GM12878 (cell line): ENCODE measurements at regions not wholly inside any gene's neighbourhood (a gene's known extent, or its start where the extent isn't known, plus 50 kb on each side); places are given as distances from the start of the nearest gene placed in this dataset.

Experiments used
- ATAC-seq: fragments of 200-7000 bp; cut with Tn5 transposase; 3 replicates; pipeline ENCODE4 v1.9.1; 2020; ENCODE audit warnings: mild to moderate bottlenecking, moderate library complexity
- BruUV-seq: library from RNA; stranded (reverse); fragments of 400-500 nt; replicated peaks from 2 replicates; lab custom pipeline; 2021; lab: Mats Ljungman, UMichigan
- CTCF ChIA-PET: fragments of 300-600 bp; sonication (Branson Sonifier 250); formaldehyde crosslinking; extraction: SDS; loops from one replicate; lab custom pipeline; 2021; ENCODE audit warnings: inconsistent platforms; lab: Yijun Ruan, JAX
- POLR2A ChIA-PET: fragments of 350-600 bp; formaldehyde crosslinking; extraction: SDS; loops from one replicate; lab custom pipeline; 2021; ENCODE audit warnings: inconsistent platforms; lab: Charles Lee
- RAD21 ChIA-PET: fragments of 300-600 bp; sonication (Branson Sonifier 250); formaldehyde crosslinking; loops from one replicate; lab custom pipeline; 2023; ENCODE audit warnings: antibody characterized with exemption; ENCODE audit not compliant: unreplicated experiment; lab: Charles Lee
- SMC1A ChIA-PET: fragments of 300-600 bp; sonication (Branson Sonifier 250); formaldehyde crosslinking; loops from one replicate; lab custom pipeline; 2023; ENCODE audit not compliant: unreplicated experiment, uncharacterized antibody; lab: Charles Lee
- DNase-seq: peaks from one replicate; pipeline ENCODE4 v3.0.0-alpha.2; 2011; ENCODE audit warnings: low read depth, low spot score
- FAIRE-seq: peaks from 3 replicates; lab custom pipeline; 2011; peaks lifted over from hg19 to GRCh38; lab: Jason Lieb, UNC
- H2AFZ ChIP-seq: 2 replicates; pipeline ENCODE4 v1.6.0; 2011; ENCODE audit warnings: low read depth, low read length, control low read depth; ENCODE audit not compliant: control insufficient read depth
- H3K27ac ChIP-seq: 2 replicates; pipeline ENCODE4 v1.5.1; 2011; ENCODE audit warnings: control low read depth; ENCODE audit not compliant: control insufficient read depth, insufficient read depth
- H3K27me3 ChIP-seq, 2 experiments: replicated peaks in 1 of 2; 2 replicates each; pipeline versions ENCODE4 v1.6.0 to v1.6.1; 2011; ENCODE audit warnings: low read length in 1 of 2; ENCODE audit not compliant: control insufficient read depth in 2 of 2, insufficient read depth in 2 of 2
- H3K36me3 ChIP-seq, 2 experiments: 2 replicates each; pipeline ENCODE4 v1.5.1; 2011; ENCODE audit warnings: low read length in 1 of 2; ENCODE audit not compliant: control insufficient read depth in 2 of 2, insufficient read depth in 2 of 2
- H3K4me1 ChIP-seq: 2 replicates; pipeline ENCODE4 v1.6.1; 2011; ENCODE audit warnings: mild to moderate bottlenecking, low read length, moderate library complexity, mixed read lengths; ENCODE audit not compliant: control insufficient read depth, insufficient read depth
- H3K4me2 ChIP-seq: 2 replicates; pipeline ENCODE4 v1.6.0; 2011; ENCODE audit warnings: control low read depth; ENCODE audit not compliant: control insufficient read depth, insufficient read depth
- H3K4me3 ChIP-seq: fragments of 200-600 bp; sonication (generic); 2 replicates; pipeline ENCODE4 v1.5.1; 2016
- H3K79me2 ChIP-seq: 2 replicates; pipeline ENCODE4 v1.6.0; 2011; ENCODE audit warnings: low read length; ENCODE audit not compliant: control insufficient read depth, insufficient read depth
- H3K9ac ChIP-seq: 2 replicates; pipeline ENCODE4 v1.8.0; 2011; ENCODE audit warnings: low read length, control low read depth, mixed read lengths; ENCODE audit not compliant: control insufficient read depth, insufficient read depth
- H3K9me3 ChIP-seq: replicated peaks from 3 replicates; pipeline ENCODE4 v1.5.1; 2011; ENCODE audit warnings: mild to moderate bottlenecking, low read length; ENCODE audit not compliant: control insufficient read depth, insufficient read depth
- H4K20me1 ChIP-seq: 2 replicates; pipeline ENCODE4 v1.6.0; 2011; ENCODE audit not compliant: control insufficient read depth, insufficient read depth
- BACH1 ChIP-seq: fragments of 450-650 bp; IDR thresholded peaks from 2 replicates; pipeline ENCODE4 v1.6.1; 2017; ENCODE audit warnings: mild to moderate bottlenecking, borderline replicate concordance
- CBX5 ChIP-seq: sonication (generic); IDR thresholded peaks from 2 replicates; pipeline ENCODE4 v1.6.1; 2016; ENCODE audit warnings: low read depth, moderate library complexity, mild to moderate bottlenecking, inconsistent platforms
- CREB1 ChIP-seq: IDR thresholded peaks from 2 replicates; pipeline ENCODE4 v1.6.1; 2012; ENCODE audit warnings: low read depth, mild to moderate bottlenecking, inconsistent platforms
- CUX1 ChIP-seq: IDR thresholded peaks from 2 replicates; pipeline ENCODE4 v1.6.1; 2012; ENCODE audit warnings: improper control_type of control experiment, low read depth, low read length; ENCODE audit not compliant: insufficient replicate concordance
- DPF2 ChIP-seq: fragments of 450-650 bp; IDR thresholded peaks from 2 replicates; pipeline ENCODE4 v1.6.1; 2017; ENCODE audit warnings: mild to moderate bottlenecking
- STAT1 ChIP-seq: fragments of 450-650 bp; conservative IDR thresholded peaks from 2 replicates; pipeline ENCODE4 v1.6.1; 2014; ENCODE audit warnings: antibody characterized with exemption, mild to moderate bottlenecking
- WGBS: methylation state at CpG from one replicate; pipeline ENCODE4 v1.1.6; 2016; ENCODE audit warnings: low lambda C conversion rate; ENCODE audit not compliant: insufficient replicate concordance, insufficient coverage; ENCODE audit errors: missing lambda C conversion rate; 5-methylcytosine and 5-hydroxymethylcytosine counted together
- in situ Hi-C: fragments of 300-500 bp; cut with MboI; formaldehyde crosslinking; loops from 9 replicates; pipeline ENCODE4 v1.14.3; 2018; ENCODE audit warnings: mixed read lengths
- intact Hi-C: fragments of 100-400 bp; cut with micrococcal nuclease; formaldehyde crosslinking; loops from one replicate; pipeline ENCODE4 v1.14.2; 2022; ENCODE audit not compliant: unreplicated experiment

GRCh38 chr5:175013251-175013650 is 288.9 kb downstream of the MSX2 start:
- BruUV-seq, result no TSS peak
- TF ChIP-seq BACH1 (no peak), DPF2 (no peak), CREB1 (no peak), CUX1 (no peak), STAT1 (no peak), CBX5 (no peak)
- RAD21 ChIA-PET, result no interaction called here

More at GRCh38 chr5:175013251-175013650, 288.9 kb downstream of the MSX2 start:
- H3K79me2 ChIP-seq, result no peaks in the 10 kb centered on the region
- no peak overlapping the region for H3K4me2 ChIP-seq
- H3K27ac ChIP-seq, result no peak overlapping the region
- in situ Hi-C loops, result no loop called here
- intact Hi-C loops, result no loop called here
- no peak overlapping the region for H3K9ac ChIP-seq
- H3K27me3 ChIP-seq, result no peaks in the 10 kb centered on the region
- no peaks in the 10 kb centered on the region for H3K9me3 ChIP-seq
- H3K4me1 ChIP-seq, result no peaks in the 10 kb centered on the region
- ATAC-seq, result no peak
- no peak for FAIRE-seq
- no peak overlapping the region for H2AFZ ChIP-seq
- POLR2A ChIA-PET, result no interaction called here
- no peak overlapping the region for H3K4me3 ChIP-seq
- SMC1A ChIA-PET, result no interaction called here
- CTCF ChIA-PET, result no interaction called here
- 34% methylated on average over 4 of the region's 4 CpGs for WGBS
- no peaks in the 10 kb centered on the region for H3K36me3 ChIP-seq
- no peaks in the 10 kb centered on the region for H4K20me1 ChIP-seq
- DNase-seq, result no peak
